Subcutaneous abdominal adipose tissue (tissue), 5 donors: ENCODE measurements at regions not wholly inside any gene's neighbourhood (a gene's known extent, or its start where the extent isn't known, plus 50 kb on each side); places are given as distances from the start of the nearest gene placed in this dataset.

ENCODE experiments used
- H3K27ac ChIP-seq: one replicate; pipeline ENCODE4 v1.7.0; 2013; ENCODE audit warnings: low read depth, mild to moderate bottlenecking, inconsistent platforms, low read length, moderate library complexity
- H3K27me3 ChIP-seq, 5 donors: one replicate each; pipeline ENCODE4 v1.7.0; 2013; ENCODE audit warnings: low read length in 5 of 5, inconsistent platforms in 1 of 5; ENCODE audit not compliant: control insufficient read depth in 5 of 5, insufficient read depth in 4 of 5
- H3K36me3 ChIP-seq, 5 donors: one replicate each; pipeline ENCODE4 v1.7.0; 2013; ENCODE audit warnings: low read length in 5 of 5; ENCODE audit not compliant: control insufficient read depth in 5 of 5, insufficient read depth in 5 of 5
- H3K4me1 ChIP-seq, 5 donors: one replicate each; pipeline ENCODE4 v1.7.0; 2013; ENCODE audit warnings: low read length in 5 of 5, mild to moderate bottlenecking in 3 of 5, moderate library complexity in 1 of 5; ENCODE audit not compliant: control insufficient read depth in 5 of 5, insufficient read depth in 5 of 5
- H3K4me3 ChIP-seq, 5 donors: one replicate each; pipeline ENCODE4 v1.7.0; 2013; ENCODE audit warnings: low read length in 5 of 5, low read depth in 1 of 5
- H3K9ac ChIP-seq, 5 donors: one replicate each; pipeline ENCODE4 v1.7.0; 2013; ENCODE audit warnings: low read length in 5 of 5, mild to moderate bottlenecking in 4 of 5, moderate library complexity in 3 of 5
- H3K9me3 ChIP-seq, 5 donors: one replicate each; pipeline ENCODE4 v1.7.0; 2013; ENCODE audit warnings: low read length in 5 of 5; ENCODE audit not compliant: control insufficient read depth in 5 of 5
- donor health status: healthy.
- donor health status: healthy.
- donor health status: healthy.
- donor health status: healthy.
- donor health status: healthy.

GRCh38 chr17:11035681-11036080 is 197.8 kb upstream of the PIRT start:
- Histone ChIP-seq H3K9me3 (peaks cover 0 to 2% (median 0%) of the 10 kb centered on the region in 5 donors), H3K9ac (no peak overlapping the region), H3K36me3 (no peaks in the 10 kb centered on the region), H3K27ac (no peak overlapping the region), H3K4me3 (no peak overlapping the region), H3K4me1 (peaks cover 0 to 11% (median 0%) of the 10 kb centered on the region in 5 donors), H3K27me3 (no peaks in the 10 kb centered on the region)

GRCh38 chr17:11031787-11032186 is 193.9 kb upstream of the PIRT start:
- H3K4me3 ChIP-seq = no peak overlapping the region
- no peaks in the 10 kb centered on the region for H3K36me3 ChIP-seq
- no peak overlapping the region for H3K9ac ChIP-seq
- no peak overlapping the region for H3K27ac ChIP-seq
- H3K27me3 ChIP-seq = no peaks in the 10 kb centered on the region
- peaks cover 0 to 11% (median 0%) of the 10 kb centered on the region in 5 donors for H3K4me1 ChIP-seq
- peaks cover 0 to 2% (median 0%) of the 10 kb centered on the region in 5 donors for H3K9me3 ChIP-seq

- Histone ChIP-seq H3K27me3 (no peaks in the 10 kb centered on the region), H3K9me3 (peaks cover 0 to 2% (median 0%) of the 10 kb centered on the region in 5 donors), H3K4me1 (no peaks in the 10 kb centered on the region), H3K36me3 (no peaks in the 10 kb centered on the region), H3K4me3 (no peak overlapping the region), H3K27ac (no peak overlapping the region), H3K9ac (no peak overlapping the region)
Measured at GRCh38 chr17:11029791-11030190, 191.9 kb upstream of the PIRT start.

GRCh38 chr17:11028349-11028748 is 190.5 kb upstream of the PIRT start:
- no peaks in the 10 kb centered on the region for H3K36me3 ChIP-seq
- no peak overlapping the region for H3K27ac ChIP-seq
- no peaks in the 10 kb centered on the region for H3K4me1 ChIP-seq
- no peaks in the 10 kb centered on the region for H3K27me3 ChIP-seq
- peaks cover 0 to 2% (median 0%) of the 10 kb centered on the region in 5 donors for H3K9me3 ChIP-seq
- no peak overlapping the region for H3K9ac ChIP-seq
- H3K4me3 ChIP-seq = no peak overlapping the region

GRCh38 chr17:11026903-11027302 is 189.0 kb upstream of the PIRT start:
- peaks cover 0 to 2% (median 0%) of the 10 kb centered on the region in 5 donors for H3K9me3 ChIP-seq
- no peaks in the 10 kb centered on the region for H3K36me3 ChIP-seq
- H3K27ac ChIP-seq = no peak overlapping the region
- no peak overlapping the region for H3K9ac ChIP-seq
- H3K4me3 ChIP-seq = no peak overlapping the region
- H3K4me1 ChIP-seq = no peaks in the 10 kb centered on the region
- H3K27me3 ChIP-seq = no peaks in the 10 kb centered on the region

- no peak overlapping the region for H3K4me3 ChIP-seq
- no peak overlapping the region for H3K27ac ChIP-seq
- no peaks in the 10 kb centered on the region for H3K9me3 ChIP-seq
- H3K27me3 ChIP-seq = no peaks in the 10 kb centered on the region
- H3K36me3 ChIP-seq = no peaks in the 10 kb centered on the region
- H3K9ac ChIP-seq = no peak overlapping the region
- no peaks in the 10 kb centered on the region for H3K4me1 ChIP-seq
Measured at GRCh38 chr17:11023639-11024479, 186.0 kb upstream of the PIRT start.

GRCh38 chr17:11006530-11006929 is 168.6 kb upstream of the PIRT start:
- H3K9me3 ChIP-seq = peaks cover 0 to 3% (median 0%) of the 10 kb centered on the region in 5 donors
- peaks cover 0 to 4% (median 0%) of the 10 kb centered on the region in 5 donors for H3K4me1 ChIP-seq
- H3K27me3 ChIP-seq = peaks cover 0 to 18% (median 8%) of the 10 kb centered on the region in 5 donors
- H3K9ac ChIP-seq = no peak overlapping the region
- no peaks in the 10 kb centered on the region for H3K36me3 ChIP-seq
- no peak overlapping the region for H3K27ac ChIP-seq
- no peak overlapping the region for H3K4me3 ChIP-seq

- peaks cover 0 to 18% (median 8%) of the 10 kb centered on the region in 5 donors for H3K27me3 ChIP-seq
- H3K27ac ChIP-seq = no peak overlapping the region
- H3K4me1 ChIP-seq = peaks cover 0 to 4% (median 0%) of the 10 kb centered on the region in 5 donors
- no peak overlapping the region for H3K9ac ChIP-seq
- no peaks in the 10 kb centered on the region for H3K36me3 ChIP-seq
- peaks cover 0 to 3% (median 0%) of the 10 kb centered on the region in 5 donors for H3K9me3 ChIP-seq
- H3K4me3 ChIP-seq = no peak overlapping the region
Measured at GRCh38 chr17:11005940-11006339, 168.1 kb upstream of the PIRT start.

- Histone ChIP-seq H3K9me3 (no peaks in the 10 kb centered on the region), H3K27ac (no peak overlapping the region), H3K27me3 (peaks cover 0 to 18% (median 8%) of the 10 kb centered on the region in 5 donors), H3K9ac (no peak overlapping the region), H3K4me3 (no peak overlapping the region), H3K36me3 (no peaks in the 10 kb centered on the region), H3K4me1 (peaks cover 0 to 4% (median 0%) of the 10 kb centered on the region in 5 donors)
Measured at GRCh38 chr17:11002417-11002816, 164.5 kb upstream of the PIRT start.

- H3K9me3 ChIP-seq = no peaks in the 10 kb centered on the region
- no peaks in the 10 kb centered on the region for H3K36me3 ChIP-seq
- no peak overlapping the region for H3K4me3 ChIP-seq
- peaks cover 0 to 4% (median 0%) of the 10 kb centered on the region in 5 donors for H3K4me1 ChIP-seq
- H3K27ac ChIP-seq = no peak overlapping the region
- peaks cover 0 to 22% (median 8%) of the 10 kb centered on the region in 5 donors for H3K27me3 ChIP-seq
- no peak overlapping the region for H3K9ac ChIP-seq
Measured at GRCh38 chr17:11001651-11002050, 163.8 kb upstream of the PIRT start.
